ENCODE measurements at regions not wholly inside any gene's neighbourhood (a gene's known extent, or its start where the extent isn't known, plus 50 kb on each side); places are given as distances from the start of the nearest gene placed in this dataset.
"Not testable (repeated sequence)": the region's sequence is repeated elsewhere in the genome, so short reads cannot be mapped to it uniquely, and the experiment has no call there.

DNA sequence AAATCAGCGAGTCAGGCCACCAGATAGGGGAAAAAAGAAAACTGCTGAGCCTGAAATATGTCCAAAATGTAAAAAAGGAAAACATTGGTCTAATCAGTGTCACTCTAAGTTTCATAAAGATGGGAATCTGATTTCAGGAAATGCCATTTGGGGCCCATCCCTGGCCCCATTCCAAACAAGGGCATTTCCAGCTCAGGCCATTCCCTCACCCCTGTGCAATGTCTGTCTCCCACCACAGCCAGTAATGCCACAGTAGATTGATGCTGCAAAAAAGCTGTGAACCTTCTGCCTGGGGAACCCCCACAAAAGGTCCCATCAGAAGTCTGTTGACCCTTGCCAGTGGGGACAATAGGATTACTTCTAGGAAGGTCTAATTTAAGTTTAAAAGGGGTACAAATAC lies 199.6 kb downstream of the YTHDC2 start:
- Histone ChIP-seq H3K36me3 (ENCODE audit: control insufficient read depth in 2 of 2, insufficient read depth in 2 of 2, low read length in 2 of 2) (no peaks in the 10 kb centered on the region), H3K4me3 (ENCODE audit: low read length in 2 of 2) (no peak overlapping the region), H3K4me1 (ENCODE audit: control insufficient read depth in 2 of 2, insufficient read depth in 2 of 2, low read length in 2 of 2) (no peaks in the 10 kb centered on the region), H3K27me3 (ENCODE audit: control insufficient read depth in 2 of 2, insufficient read depth in 2 of 2, low read length in 2 of 2) (no peaks in the 10 kb centered on the region), H3K27ac (ENCODE audit: low read depth in 2 of 2, low read length in 2 of 2) (no peak overlapping the region), H3K9me3 (ENCODE audit: control insufficient read depth in 2 of 2, low read length in 2 of 2) (peaks cover 0 to 5% of the 10 kb centered on the region in 2 donors), H3K9ac (ENCODE audit: low read depth in 1 of 2, low read length in 2 of 2) (no peak overlapping the region)

DNA sequence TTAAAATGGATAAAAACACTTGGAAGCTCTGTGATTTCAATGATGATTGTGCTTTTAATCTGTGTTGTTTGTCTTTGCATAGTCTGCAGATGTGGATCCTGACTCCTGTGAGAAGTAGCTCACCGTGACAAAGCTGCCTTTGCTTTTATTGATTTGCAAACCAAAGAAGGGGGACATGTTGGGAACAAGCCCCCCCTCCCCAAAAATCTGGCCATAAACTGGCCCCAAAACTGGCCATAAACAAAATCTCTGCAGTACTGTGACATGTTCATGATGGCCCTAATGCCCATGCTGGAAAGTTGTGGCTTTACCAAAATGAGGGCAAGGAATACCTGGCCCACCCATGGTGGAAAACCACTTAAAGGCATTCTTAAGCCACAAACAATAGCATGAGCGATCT lies 202.4 kb downstream of the YTHDC2 start:
- H3K9ac ChIP-seq (ENCODE audit: low read depth in 1 of 2, low read length in 2 of 2); H3K4me3 ChIP-seq (ENCODE audit: low read length in 2 of 2); H3K27ac ChIP-seq (ENCODE audit: low read depth in 2 of 2, low read length in 2 of 2); H3K4me1 ChIP-seq (ENCODE audit: control insufficient read depth in 2 of 2, insufficient read depth in 2 of 2, low read length in 2 of 2); H3K36me3 ChIP-seq (ENCODE audit: control insufficient read depth in 2 of 2, insufficient read depth in 2 of 2, low read length in 2 of 2); H3K9me3 ChIP-seq (ENCODE audit: control insufficient read depth in 2 of 2, low read length in 2 of 2); H3K27me3 ChIP-seq (ENCODE audit: control insufficient read depth in 2 of 2, insufficient read depth in 2 of 2, low read length in 2 of 2): not testable (repeated sequence)

GRCh38 chr5:113719549-113719948 lies 206.1 kb downstream of the YTHDC2 start:
- Histone ChIP-seq H3K4me3 (ENCODE audit: low read length in 2 of 2) (no peak overlapping the region), H3K9me3 (ENCODE audit: control insufficient read depth in 2 of 2, low read length in 2 of 2) (peaks cover 0 to 5% of the 10 kb centered on the region in 2 donors), H3K4me1 (ENCODE audit: control insufficient read depth in 2 of 2, insufficient read depth in 2 of 2, low read length in 2 of 2) (no peaks in the 10 kb centered on the region), H3K9ac (ENCODE audit: low read depth in 1 of 2, low read length in 2 of 2) (no peak overlapping the region), H3K27me3 (ENCODE audit: control insufficient read depth in 2 of 2, insufficient read depth in 2 of 2, low read length in 2 of 2) (no peaks in the 10 kb centered on the region), H3K36me3 (ENCODE audit: control insufficient read depth in 2 of 2, insufficient read depth in 2 of 2, low read length in 2 of 2) (no peaks in the 10 kb centered on the region), H3K27ac (ENCODE audit: low read depth in 2 of 2, low read length in 2 of 2) (no peak overlapping the region)

DNA sequence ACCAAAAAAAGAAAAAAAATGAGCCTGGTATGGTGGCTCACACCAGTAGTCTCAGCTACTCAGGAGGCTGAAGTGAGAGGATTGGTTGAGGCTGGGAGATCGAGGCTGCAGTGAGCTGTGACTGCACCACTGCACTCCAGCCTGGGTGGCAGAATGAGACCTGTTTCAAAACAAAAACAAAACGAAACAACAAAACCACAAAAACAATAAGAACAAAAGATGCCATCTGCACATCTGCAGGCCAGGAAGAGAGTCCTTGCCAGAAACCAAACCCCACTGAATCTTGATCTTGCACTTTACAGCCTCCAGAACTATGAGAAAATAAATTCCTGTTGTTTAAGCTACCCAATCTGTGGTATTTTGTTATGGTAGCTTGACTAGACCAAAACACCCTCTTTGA lies 207.7 kb downstream of the YTHDC2 start:
- H3K9ac ChIP-seq (ENCODE audit: low read depth in 1 of 2, low read length in 2 of 2): no peak overlapping the region
- H3K27ac ChIP-seq (ENCODE audit: low read depth in 2 of 2, low read length in 2 of 2): no peak overlapping the region
- H3K4me1 ChIP-seq (ENCODE audit: control insufficient read depth in 2 of 2, insufficient read depth in 2 of 2, low read length in 2 of 2): no peaks in the 10 kb centered on the region
- H3K4me3 ChIP-seq (ENCODE audit: low read length in 2 of 2): no peak overlapping the region
- H3K36me3 ChIP-seq (ENCODE audit: control insufficient read depth in 2 of 2, insufficient read depth in 2 of 2, low read length in 2 of 2): no peaks in the 10 kb centered on the region
- no peaks in the 10 kb centered on the region for H3K27me3 ChIP-seq (ENCODE audit: control insufficient read depth in 2 of 2, insufficient read depth in 2 of 2, low read length in 2 of 2)
- H3K9me3 ChIP-seq (ENCODE audit: control insufficient read depth in 2 of 2, low read length in 2 of 2): peaks cover 0 to 3% of the 10 kb centered on the region in 2 donors

GRCh38 chr5:113723021-113723420 lies 209.5 kb downstream of the YTHDC2 start:
- no peak overlapping the region for H3K27ac ChIP-seq (ENCODE audit: low read depth in 2 of 2, low read length in 2 of 2)
- no peaks in the 10 kb centered on the region for H3K9me3 ChIP-seq (ENCODE audit: control insufficient read depth in 2 of 2, low read length in 2 of 2)
- H3K9ac ChIP-seq (ENCODE audit: low read depth in 1 of 2, low read length in 2 of 2): no peak overlapping the region
- H3K4me1 ChIP-seq (ENCODE audit: control insufficient read depth in 2 of 2, insufficient read depth in 2 of 2, low read length in 2 of 2): no peaks in the 10 kb centered on the region
- H3K4me3 ChIP-seq (ENCODE audit: low read length in 2 of 2): no peak overlapping the region
- H3K36me3 ChIP-seq (ENCODE audit: control insufficient read depth in 2 of 2, insufficient read depth in 2 of 2, low read length in 2 of 2): no peaks in the 10 kb centered on the region
- H3K27me3 ChIP-seq (ENCODE audit: control insufficient read depth in 2 of 2, insufficient read depth in 2 of 2, low read length in 2 of 2): no peaks in the 10 kb centered on the region

GRCh38 chr5:113735751-113736150 lies 222.3 kb downstream of the YTHDC2 start:
- H3K36me3 ChIP-seq (ENCODE audit: control insufficient read depth in 2 of 2, insufficient read depth in 2 of 2, low read length in 2 of 2): no peaks in the 10 kb centered on the region
- H3K27me3 ChIP-seq (ENCODE audit: control insufficient read depth in 2 of 2, insufficient read depth in 2 of 2, low read length in 2 of 2): no peaks in the 10 kb centered on the region
- H3K9me3 ChIP-seq (ENCODE audit: control insufficient read depth in 2 of 2, low read length in 2 of 2): no peaks in the 10 kb centered on the region
- H3K27ac ChIP-seq (ENCODE audit: low read depth in 2 of 2, low read length in 2 of 2): no peak overlapping the region
- H3K4me1 ChIP-seq (ENCODE audit: control insufficient read depth in 2 of 2, insufficient read depth in 2 of 2, low read length in 2 of 2): no peaks in the 10 kb centered on the region
- no peak overlapping the region for H3K4me3 ChIP-seq (ENCODE audit: low read length in 2 of 2)
- no peak overlapping the region for H3K9ac ChIP-seq (ENCODE audit: low read depth in 1 of 2, low read length in 2 of 2)

- no peak overlapping the region for H3K9ac ChIP-seq (ENCODE audit: low read depth in 1 of 2, low read length in 2 of 2)
- no peaks in the 10 kb centered on the region for H3K36me3 ChIP-seq (ENCODE audit: control insufficient read depth in 2 of 2, insufficient read depth in 2 of 2, low read length in 2 of 2)
- H3K9me3 ChIP-seq (ENCODE audit: control insufficient read depth in 2 of 2, low read length in 2 of 2): no peaks in the 10 kb centered on the region
- no peak overlapping the region for H3K27ac ChIP-seq (ENCODE audit: low read depth in 2 of 2, low read length in 2 of 2)
- H3K4me3 ChIP-seq (ENCODE audit: low read length in 2 of 2): no peak overlapping the region
- H3K4me1 ChIP-seq (ENCODE audit: control insufficient read depth in 2 of 2, insufficient read depth in 2 of 2, low read length in 2 of 2): no peaks in the 10 kb centered on the region
- H3K27me3 ChIP-seq (ENCODE audit: control insufficient read depth in 2 of 2, insufficient read depth in 2 of 2, low read length in 2 of 2): no peaks in the 10 kb centered on the region
Observed at GRCh38 chr5:113742176-113742575, 228.7 kb downstream of the YTHDC2 start.

- Histone ChIP-seq H3K9me3 (ENCODE audit: control insufficient read depth in 2 of 2, low read length in 2 of 2) (no peaks in the 10 kb centered on the region), H3K36me3 (ENCODE audit: control insufficient read depth in 2 of 2, insufficient read depth in 2 of 2, low read length in 2 of 2) (no peaks in the 10 kb centered on the region), H3K4me3 (ENCODE audit: low read length in 2 of 2) (no peak overlapping the region), H3K27me3 (ENCODE audit: control insufficient read depth in 2 of 2, insufficient read depth in 2 of 2, low read length in 2 of 2) (no peaks in the 10 kb centered on the region), H3K27ac (ENCODE audit: low read depth in 2 of 2, low read length in 2 of 2) (no peak overlapping the region), H3K4me1 (ENCODE audit: control insufficient read depth in 2 of 2, insufficient read depth in 2 of 2, low read length in 2 of 2) (no peaks in the 10 kb centered on the region), H3K9ac (ENCODE audit: low read depth in 1 of 2, low read length in 2 of 2) (no peak overlapping the region)
Observed at GRCh38 chr5:113742639-113743038, 229.1 kb downstream of the YTHDC2 start.

DNA sequence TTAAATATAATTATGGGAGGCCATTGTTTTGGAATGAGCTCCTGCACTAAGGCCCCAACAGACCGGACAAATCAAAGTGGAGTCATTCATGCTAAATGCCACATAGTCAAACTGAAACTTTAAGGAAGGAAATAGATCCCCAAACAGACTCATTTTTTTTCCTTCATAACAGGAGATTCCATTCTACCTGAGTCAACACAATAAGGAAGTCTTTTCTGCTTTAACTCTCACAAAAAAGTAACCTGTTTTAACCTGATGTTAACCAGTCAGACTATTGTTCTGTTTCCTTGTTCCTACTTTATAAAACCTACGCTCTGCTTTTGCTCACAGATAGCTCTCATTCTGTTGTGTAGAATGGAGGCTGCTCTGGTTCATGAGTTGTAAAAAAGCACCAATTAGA lies 234.9 kb downstream of the YTHDC2 start:
- no peaks in the 10 kb centered on the region for H3K27me3 ChIP-seq (ENCODE audit: control insufficient read depth in 2 of 2, insufficient read depth in 2 of 2, low read length in 2 of 2)
- H3K9me3 ChIP-seq (ENCODE audit: control insufficient read depth in 2 of 2, low read length in 2 of 2): no peaks in the 10 kb centered on the region
- no peaks in the 10 kb centered on the region for H3K4me1 ChIP-seq (ENCODE audit: control insufficient read depth in 2 of 2, insufficient read depth in 2 of 2, low read length in 2 of 2)
- H3K9ac ChIP-seq (ENCODE audit: low read depth in 1 of 2, low read length in 2 of 2): no peak overlapping the region
- no peak overlapping the region for H3K4me3 ChIP-seq (ENCODE audit: low read length in 2 of 2)
- H3K36me3 ChIP-seq (ENCODE audit: control insufficient read depth in 2 of 2, insufficient read depth in 2 of 2, low read length in 2 of 2): no peaks in the 10 kb centered on the region
- H3K27ac ChIP-seq (ENCODE audit: low read depth in 2 of 2, low read length in 2 of 2): no peak overlapping the region

DNA sequence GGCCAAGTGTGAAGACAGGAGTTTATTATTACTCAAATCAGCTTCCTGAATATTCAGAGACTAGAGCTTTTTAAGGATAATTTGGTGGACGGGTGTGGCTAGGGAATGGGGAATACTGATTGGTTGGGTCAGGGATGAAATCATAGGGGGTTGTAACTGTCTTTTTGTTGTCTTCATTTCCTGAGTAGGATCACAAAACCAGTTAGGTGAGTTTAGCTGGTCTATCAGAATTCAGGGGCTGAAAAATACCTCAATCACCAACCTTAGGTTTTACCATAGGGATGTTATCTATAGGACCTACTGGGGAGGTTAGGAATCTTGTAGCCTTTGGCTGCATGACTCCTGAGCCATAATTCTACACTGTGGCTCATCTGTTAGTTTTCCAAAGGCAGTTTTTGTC lies 235.8 kb downstream of the YTHDC2 start:
- no peak overlapping the region for H3K4me3 ChIP-seq (ENCODE audit: low read length in 2 of 2)
- H3K36me3 ChIP-seq (ENCODE audit: control insufficient read depth in 2 of 2, insufficient read depth in 2 of 2, low read length in 2 of 2): no peaks in the 10 kb centered on the region
- no peaks in the 10 kb centered on the region for H3K27me3 ChIP-seq (ENCODE audit: control insufficient read depth in 2 of 2, insufficient read depth in 2 of 2, low read length in 2 of 2)
- H3K9me3 ChIP-seq (ENCODE audit: control insufficient read depth in 2 of 2, low read length in 2 of 2): no peaks in the 10 kb centered on the region
- H3K9ac ChIP-seq (ENCODE audit: low read depth in 1 of 2, low read length in 2 of 2): no peak overlapping the region
- no peaks in the 10 kb centered on the region for H3K4me1 ChIP-seq (ENCODE audit: control insufficient read depth in 2 of 2, insufficient read depth in 2 of 2, low read length in 2 of 2)
- H3K27ac ChIP-seq (ENCODE audit: low read depth in 2 of 2, low read length in 2 of 2): no peak overlapping the region

DNA sequence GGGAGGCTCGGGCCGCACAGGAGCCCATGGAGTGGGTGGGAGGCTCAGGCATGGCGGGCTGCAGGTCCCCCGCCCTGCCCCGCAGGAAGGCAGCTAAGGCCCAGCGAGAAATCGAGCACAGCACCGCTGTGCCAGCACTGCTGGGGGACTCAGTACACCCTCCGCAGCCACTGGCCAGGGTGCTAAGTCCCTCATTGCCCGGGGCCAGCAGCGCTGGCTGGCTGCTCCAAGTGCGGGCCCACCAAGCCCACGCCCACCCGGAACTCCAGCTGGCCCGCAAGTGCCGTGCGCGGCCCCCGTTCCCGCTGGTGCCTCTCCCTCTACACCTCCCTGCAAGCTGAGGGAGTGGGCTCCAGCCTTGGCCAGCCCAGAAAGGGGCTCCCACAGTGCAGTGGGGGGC lies 239.7 kb downstream of the YTHDC2 start:
- H3K27me3 ChIP-seq (ENCODE audit: control insufficient read depth in 2 of 2, insufficient read depth in 2 of 2, low read length in 2 of 2); H3K27ac ChIP-seq (ENCODE audit: low read depth in 2 of 2, low read length in 2 of 2); H3K4me1 ChIP-seq (ENCODE audit: control insufficient read depth in 2 of 2, insufficient read depth in 2 of 2, low read length in 2 of 2); H3K9me3 ChIP-seq (ENCODE audit: control insufficient read depth in 2 of 2, low read length in 2 of 2); H3K9ac ChIP-seq (ENCODE audit: low read depth in 1 of 2, low read length in 2 of 2); H3K36me3 ChIP-seq (ENCODE audit: control insufficient read depth in 2 of 2, insufficient read depth in 2 of 2, low read length in 2 of 2); H3K4me3 ChIP-seq (ENCODE audit: low read length in 2 of 2): not testable (repeated sequence)

Measured in mucosa of rectum (tissue), 2 donors.